ENCODE measurements at regions not wholly inside any gene's neighbourhood (a gene's known extent, or its start where the extent isn't known, plus 50 kb on each side); places are given as distances from the start of the nearest gene placed in this dataset.

DNA sequence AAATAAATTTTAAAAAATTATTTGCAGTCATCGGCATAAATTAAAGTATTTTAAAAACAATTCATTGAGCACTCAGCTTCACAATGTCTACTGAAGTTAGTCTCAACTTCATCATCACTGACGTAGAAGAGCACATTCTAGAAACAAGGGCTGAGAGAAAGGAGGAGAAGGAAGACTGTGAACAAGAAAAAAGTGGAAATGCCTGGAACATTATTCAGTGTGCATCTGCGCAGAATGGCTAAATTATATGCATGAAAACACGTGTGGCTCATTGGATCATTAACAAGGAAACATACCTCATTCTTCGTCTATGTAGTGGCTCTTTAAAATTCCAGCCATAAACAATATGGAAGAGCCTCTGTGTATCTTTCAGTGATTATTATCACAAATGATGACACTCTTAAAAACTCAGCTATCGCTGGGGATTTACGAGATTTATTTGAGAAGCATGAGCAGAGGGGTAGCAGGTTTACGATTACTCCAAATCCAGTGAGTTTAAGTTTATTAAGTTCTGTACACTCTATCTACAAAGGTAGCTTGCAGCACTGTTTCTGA lies 404.2 kb upstream of the CDIN1 start:
- TF ChIP-seq, protein P1, sequence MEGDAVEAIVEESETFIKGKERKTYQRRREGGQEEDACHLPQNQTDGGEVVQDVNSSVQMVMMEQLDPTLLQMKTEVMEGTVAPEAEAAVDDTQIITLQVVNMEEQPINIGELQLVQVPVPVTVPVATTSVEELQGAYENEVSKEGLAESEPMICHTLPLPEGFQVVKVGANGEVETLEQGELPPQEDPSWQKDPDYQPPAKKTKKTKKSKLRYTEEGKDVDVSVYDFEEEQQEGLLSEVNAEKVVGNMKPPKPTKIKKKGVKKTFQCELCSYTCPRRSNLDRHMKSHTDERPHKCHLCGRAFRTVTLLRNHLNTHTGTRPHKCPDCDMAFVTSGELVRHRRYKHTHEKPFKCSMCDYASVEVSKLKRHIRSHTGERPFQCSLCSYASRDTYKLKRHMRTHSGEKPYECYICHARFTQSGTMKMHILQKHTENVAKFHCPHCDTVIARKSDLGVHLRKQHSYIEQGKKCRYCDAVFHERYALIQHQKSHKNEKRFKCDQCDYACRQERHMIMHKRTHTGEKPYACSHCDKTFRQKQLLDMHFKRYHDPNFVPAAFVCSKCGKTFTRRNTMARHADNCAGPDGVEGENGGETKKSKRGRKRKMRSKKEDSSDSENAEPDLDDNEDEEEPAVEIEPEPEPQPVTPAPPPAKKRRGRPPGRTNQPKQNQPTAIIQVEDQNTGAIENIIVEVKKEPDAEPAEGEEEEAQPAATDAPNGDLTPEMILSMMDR (conservative IDR thresholded peaks at IDR 0.05 in 1 of 2, IDR thresholded peaks at IDR 0.05 in 1 of 2; ENCODE audit: low read depth in 1 of 2, low read length in 2 of 2) = no peak
- no peak for TF ChIP-seq EZH2 (IDR thresholded peaks at IDR 0.05; ENCODE audit: low read length, missing control alignments)
